ENCODE measurements at regions not wholly inside any gene's neighbourhood (a gene's known extent, or its start where the extent isn't known, plus 50 kb on each side); places are given as distances from the start of the nearest gene placed in this dataset.

DNA sequence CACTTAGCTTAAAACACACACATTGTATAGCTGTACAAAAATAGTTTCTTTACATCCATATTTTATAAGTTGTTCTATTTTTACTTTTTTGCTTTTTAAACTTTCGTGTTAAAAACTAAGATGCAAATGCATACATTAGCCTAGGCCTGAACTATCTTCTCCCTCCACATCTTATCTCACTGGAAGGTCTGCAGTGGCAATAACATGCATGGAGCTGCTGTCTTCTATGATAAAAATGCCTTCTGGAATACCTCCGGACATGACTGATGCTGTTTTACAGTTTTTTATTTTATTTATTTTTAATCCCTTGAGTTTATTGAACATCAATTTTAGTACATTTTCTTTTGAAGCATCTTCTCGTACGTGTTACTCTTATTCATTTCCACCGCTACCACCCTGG, 112.3 kb upstream of the TSPAN8 start:
- no peaks in the 10 kb centered on the region for H3K79me2 ChIP-seq (ENCODE audit: control insufficient read depth, insufficient read depth, low read length)
- H3K9ac ChIP-seq (ENCODE audit: insufficient read depth, low read length) = no peak overlapping the region
- H3K27me3 ChIP-seq (ENCODE audit: control insufficient read depth, insufficient read depth, low read length) = no peaks in the 10 kb centered on the region
- TF ChIP-seq EZH2 (IDR thresholded peaks at IDR 0.05; ENCODE audit: low read length, missing control alignments) = no peak
- TF ChIP-seq, protein P1, sequence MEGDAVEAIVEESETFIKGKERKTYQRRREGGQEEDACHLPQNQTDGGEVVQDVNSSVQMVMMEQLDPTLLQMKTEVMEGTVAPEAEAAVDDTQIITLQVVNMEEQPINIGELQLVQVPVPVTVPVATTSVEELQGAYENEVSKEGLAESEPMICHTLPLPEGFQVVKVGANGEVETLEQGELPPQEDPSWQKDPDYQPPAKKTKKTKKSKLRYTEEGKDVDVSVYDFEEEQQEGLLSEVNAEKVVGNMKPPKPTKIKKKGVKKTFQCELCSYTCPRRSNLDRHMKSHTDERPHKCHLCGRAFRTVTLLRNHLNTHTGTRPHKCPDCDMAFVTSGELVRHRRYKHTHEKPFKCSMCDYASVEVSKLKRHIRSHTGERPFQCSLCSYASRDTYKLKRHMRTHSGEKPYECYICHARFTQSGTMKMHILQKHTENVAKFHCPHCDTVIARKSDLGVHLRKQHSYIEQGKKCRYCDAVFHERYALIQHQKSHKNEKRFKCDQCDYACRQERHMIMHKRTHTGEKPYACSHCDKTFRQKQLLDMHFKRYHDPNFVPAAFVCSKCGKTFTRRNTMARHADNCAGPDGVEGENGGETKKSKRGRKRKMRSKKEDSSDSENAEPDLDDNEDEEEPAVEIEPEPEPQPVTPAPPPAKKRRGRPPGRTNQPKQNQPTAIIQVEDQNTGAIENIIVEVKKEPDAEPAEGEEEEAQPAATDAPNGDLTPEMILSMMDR (conservative IDR thresholded peaks at IDR 0.05 in 1 of 2, IDR thresholded peaks at IDR 0.05 in 1 of 2; ENCODE audit: low read depth in 1 of 2, low read length in 2 of 2) = no peak
- H3K4me3 ChIP-seq (replicated peaks in 1 of 4; ENCODE audit: control extremely low read depth in 1 of 4, insufficient read depth in 1 of 4, low read depth in 3 of 4, low read length in 4 of 4) = no peak overlapping the region
- H3K4me1 ChIP-seq (ENCODE audit: control insufficient read depth, extremely low read depth, insufficient read depth, low read length) = no peaks in the 10 kb centered on the region
- no peak overlapping the region for H2AFZ ChIP-seq (ENCODE audit: low read length)
- H3K27ac ChIP-seq (ENCODE audit: insufficient read depth, low read length) = no peak overlapping the region
- H4K20me1 ChIP-seq (ENCODE audit: control insufficient read depth, extremely low read depth, insufficient read depth, low read length) = no peaks in the 10 kb centered on the region
- H3K9me3 ChIP-seq (ENCODE audit: control insufficient read depth, insufficient read depth, low read depth, low read length) = no peaks in the 10 kb centered on the region
- no peak for DNase-seq (ENCODE audit: low read depth in 2 of 2)
- no peak overlapping the region for H3K4me2 ChIP-seq (ENCODE audit: extremely low read depth, insufficient read depth, low read length)
- H3K36me3 ChIP-seq (ENCODE audit: control insufficient read depth, insufficient read depth, low read length) = no peaks in the 10 kb centered on the region

DNA sequence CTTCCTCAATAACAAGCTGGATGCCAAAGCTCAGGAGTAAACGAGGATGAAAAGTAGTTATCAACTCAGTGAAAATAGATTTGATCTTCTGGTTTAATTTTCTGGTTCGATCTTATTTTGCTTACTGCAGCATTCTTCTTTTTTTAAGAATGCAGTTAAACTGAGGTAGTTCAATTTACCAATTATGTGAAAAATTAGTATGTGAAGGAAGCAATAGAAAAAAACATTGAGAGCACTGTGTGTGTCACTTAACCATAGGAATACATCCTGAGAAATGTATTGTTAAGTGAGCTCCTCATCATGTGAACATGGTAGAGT, 111.4 kb upstream of the TSPAN8 start:
- H3K4me2 ChIP-seq (ENCODE audit: extremely low read depth, insufficient read depth, low read length) = no peak overlapping the region
- H3K27ac ChIP-seq (ENCODE audit: insufficient read depth, low read length) = no peak overlapping the region
- no peak overlapping the region for H3K9ac ChIP-seq (ENCODE audit: insufficient read depth, low read length)
- no peaks in the 10 kb centered on the region for H3K79me2 ChIP-seq (ENCODE audit: control insufficient read depth, insufficient read depth, low read length)
- no peaks in the 10 kb centered on the region for H3K27me3 ChIP-seq (ENCODE audit: control insufficient read depth, insufficient read depth, low read length)
- H3K4me3 ChIP-seq (replicated peaks in 1 of 4; ENCODE audit: control extremely low read depth in 1 of 4, insufficient read depth in 1 of 4, low read depth in 3 of 4, low read length in 4 of 4) = no peak overlapping the region
- H3K36me3 ChIP-seq (ENCODE audit: control insufficient read depth, insufficient read depth, low read length) = no peaks in the 10 kb centered on the region
- H3K4me1 ChIP-seq (ENCODE audit: control insufficient read depth, extremely low read depth, insufficient read depth, low read length) = no peaks in the 10 kb centered on the region
- no peak for DNase-seq (ENCODE audit: low read depth in 2 of 2)
- H3K9me3 ChIP-seq (ENCODE audit: control insufficient read depth, insufficient read depth, low read depth, low read length) = no peaks in the 10 kb centered on the region
- no peaks in the 10 kb centered on the region for H4K20me1 ChIP-seq (ENCODE audit: control insufficient read depth, extremely low read depth, insufficient read depth, low read length)
- no peak overlapping the region for H2AFZ ChIP-seq (ENCODE audit: low read length)
- TF ChIP-seq EZH2 (IDR thresholded peaks at IDR 0.05; ENCODE audit: low read length, missing control alignments) = no peak
- TF ChIP-seq, protein P1 (conservative IDR thresholded peaks at IDR 0.05 in 1 of 2, IDR thresholded peaks at IDR 0.05 in 1 of 2; ENCODE audit: low read depth in 1 of 2, low read length in 2 of 2) = no peak

DNA sequence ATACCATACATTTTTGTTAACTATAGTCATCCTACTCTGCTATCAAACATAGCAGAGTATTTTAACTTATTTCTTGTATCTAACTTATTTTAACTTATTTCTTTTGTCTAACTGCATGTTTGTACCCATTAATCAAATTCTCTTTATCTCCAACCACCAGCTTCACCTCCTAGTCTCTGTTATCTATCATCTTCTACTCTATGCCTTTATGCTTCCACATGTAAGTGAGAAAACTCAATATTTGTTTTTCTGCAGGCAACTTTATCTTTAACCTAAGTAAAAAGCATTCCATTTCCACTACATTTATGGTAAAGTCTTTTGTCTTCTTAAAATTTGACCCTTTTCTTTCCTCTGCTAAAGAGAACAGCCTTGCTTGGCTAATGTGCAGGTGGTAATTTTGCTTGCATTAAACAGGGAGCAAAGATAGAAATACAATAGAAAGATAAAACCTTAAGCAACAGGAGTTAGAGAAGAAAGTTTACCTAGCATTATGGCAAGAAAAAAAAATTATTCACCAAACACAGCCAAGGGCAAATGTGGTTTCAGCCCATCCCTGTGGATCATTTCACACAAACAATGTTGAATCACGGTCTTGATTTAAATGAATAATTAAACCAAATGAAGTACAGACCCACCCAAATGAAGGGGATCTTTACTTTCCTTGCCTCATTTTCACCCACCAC, 110.9 kb upstream of the TSPAN8 start:
- no peak for DNase-seq (ENCODE audit: low read depth in 2 of 2)
- Histone ChIP-seq H3K79me2 (ENCODE audit: control insufficient read depth, insufficient read depth, low read length) (no peaks in the 10 kb centered on the region), H3K4me1 (ENCODE audit: control insufficient read depth, extremely low read depth, insufficient read depth, low read length) (no peaks in the 10 kb centered on the region), H3K9me3 (ENCODE audit: control insufficient read depth, insufficient read depth, low read depth, low read length) (no peaks in the 10 kb centered on the region), H2AFZ (ENCODE audit: low read length) (no peak overlapping the region), H3K27me3 (ENCODE audit: control insufficient read depth, insufficient read depth, low read length) (no peaks in the 10 kb centered on the region), H3K36me3 (ENCODE audit: control insufficient read depth, insufficient read depth, low read length) (no peaks in the 10 kb centered on the region), H3K9ac (ENCODE audit: insufficient read depth, low read length) (no peak overlapping the region), H4K20me1 (ENCODE audit: control insufficient read depth, extremely low read depth, insufficient read depth, low read length) (no peaks in the 10 kb centered on the region), H3K4me3 (replicated peaks in 1 of 4; ENCODE audit: control extremely low read depth in 1 of 4, insufficient read depth in 1 of 4, low read depth in 3 of 4, low read length in 4 of 4) (no peak overlapping the region), H3K4me2 (ENCODE audit: extremely low read depth, insufficient read depth, low read length) (no peak overlapping the region), H3K27ac (ENCODE audit: insufficient read depth, low read length) (no peak overlapping the region)
- TF ChIP-seq EZH2 (IDR thresholded peaks at IDR 0.05; ENCODE audit: low read length, missing control alignments) = no peak
- TF ChIP-seq, protein P1 (conservative IDR thresholded peaks at IDR 0.05 in 1 of 2, IDR thresholded peaks at IDR 0.05 in 1 of 2; ENCODE audit: low read depth in 1 of 2, low read length in 2 of 2) = no peak

Data from fibroblast of lung (primary cell).